GM18499 (cell line): ENCODE measurements at regions not wholly inside any gene's neighbourhood (a gene's known extent, or its start where the extent isn't known, plus 50 kb on each side); places are given as distances from the start of the nearest gene placed in this dataset.
A peak's percentile ranks its signal among the peaks of the same experiment; 100 is the strongest.

Source experiments
- ATAC-seq: cut with Tn5 transposase; IDR thresholded peaks from one replicate; pipeline ENCODE4 v1.9.1; 2021; ENCODE audit warnings: moderate number of reproducible peaks; ENCODE audit not compliant: insufficient read depth, unreplicated experiment

DNA sequence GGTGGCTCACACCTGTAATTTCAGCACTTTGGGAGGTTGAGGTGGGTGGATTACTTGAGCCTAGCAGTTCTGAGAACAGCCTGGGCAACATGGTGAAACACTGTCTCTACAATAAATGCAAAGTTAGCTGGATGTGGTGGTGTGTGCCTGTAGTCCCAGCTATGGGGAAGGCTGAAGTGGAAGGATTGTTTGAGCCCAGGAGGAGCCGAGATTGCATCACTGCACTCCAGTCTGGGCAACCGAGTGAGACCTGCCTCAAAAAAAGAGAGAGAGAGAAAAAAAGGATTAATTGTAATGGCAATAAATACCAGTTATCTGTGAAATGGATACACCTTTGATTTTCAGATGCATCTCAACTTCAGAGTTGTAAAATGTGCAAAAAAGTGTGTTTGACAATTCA lies 58.8 kb downstream of the SPRY1 start:
- no peak for ATAC-seq

DNA sequence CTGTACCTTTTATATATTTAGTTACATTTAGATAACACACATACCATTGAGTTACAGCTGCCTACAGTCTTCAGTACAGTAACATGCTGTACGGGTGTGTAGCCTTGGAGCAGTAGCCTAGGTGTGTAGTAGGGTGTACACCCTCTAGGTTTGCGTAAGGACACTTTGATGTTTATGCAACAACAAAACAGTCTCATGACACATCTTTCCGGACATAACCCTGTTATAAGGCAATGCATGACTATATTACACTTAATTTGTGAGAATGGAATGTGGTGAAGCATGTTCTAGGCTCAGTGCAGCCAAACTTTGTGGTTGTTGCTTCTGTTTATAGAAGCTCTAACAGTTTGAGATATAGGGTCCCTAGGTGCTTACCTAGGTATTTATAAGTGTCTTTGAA lies 65.4 kb downstream of the SPRY1 start:
- no peak for ATAC-seq

DNA sequence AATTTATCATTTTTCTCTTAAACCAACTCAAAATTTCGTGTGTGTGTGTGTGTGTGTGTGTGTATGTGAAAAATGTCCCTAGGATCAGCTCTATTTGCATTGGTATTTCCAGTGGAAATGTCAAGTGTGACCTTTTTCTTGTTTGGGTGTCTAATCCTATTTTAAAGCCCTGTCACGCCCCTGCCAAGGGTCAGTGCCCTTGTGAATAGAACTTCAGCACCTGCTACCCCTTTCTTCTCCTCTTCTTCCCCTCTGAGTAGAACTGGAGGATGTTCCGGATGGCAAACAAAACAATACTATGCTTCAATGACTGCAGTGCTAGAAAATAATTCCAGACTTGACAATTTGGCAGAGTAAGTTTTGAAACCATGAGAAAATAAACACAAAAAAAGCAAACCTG lies 67.3 kb downstream of the SPRY1 start:
- ATAC-seq = no peak

DNA sequence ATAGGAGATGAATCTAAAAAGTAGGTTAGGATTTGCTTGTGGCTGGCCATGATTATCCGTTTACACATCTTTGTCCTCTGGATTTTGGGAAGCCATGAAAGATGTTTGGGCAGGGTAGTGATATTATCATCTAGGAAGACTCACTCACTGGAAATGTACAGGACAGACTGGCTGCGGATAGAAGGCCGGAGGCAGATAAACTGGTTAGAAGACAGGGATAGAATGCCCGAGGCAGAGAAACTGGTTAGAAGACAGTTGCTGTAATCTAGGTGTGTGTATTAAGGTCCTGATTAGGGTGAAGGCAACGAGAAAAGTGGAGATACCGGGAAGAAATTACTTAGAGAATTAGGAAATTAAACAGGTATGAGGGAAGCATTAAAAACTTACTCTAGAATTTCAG lies 68.8 kb downstream of the SPRY1 start:
- no peak for ATAC-seq

DNA sequence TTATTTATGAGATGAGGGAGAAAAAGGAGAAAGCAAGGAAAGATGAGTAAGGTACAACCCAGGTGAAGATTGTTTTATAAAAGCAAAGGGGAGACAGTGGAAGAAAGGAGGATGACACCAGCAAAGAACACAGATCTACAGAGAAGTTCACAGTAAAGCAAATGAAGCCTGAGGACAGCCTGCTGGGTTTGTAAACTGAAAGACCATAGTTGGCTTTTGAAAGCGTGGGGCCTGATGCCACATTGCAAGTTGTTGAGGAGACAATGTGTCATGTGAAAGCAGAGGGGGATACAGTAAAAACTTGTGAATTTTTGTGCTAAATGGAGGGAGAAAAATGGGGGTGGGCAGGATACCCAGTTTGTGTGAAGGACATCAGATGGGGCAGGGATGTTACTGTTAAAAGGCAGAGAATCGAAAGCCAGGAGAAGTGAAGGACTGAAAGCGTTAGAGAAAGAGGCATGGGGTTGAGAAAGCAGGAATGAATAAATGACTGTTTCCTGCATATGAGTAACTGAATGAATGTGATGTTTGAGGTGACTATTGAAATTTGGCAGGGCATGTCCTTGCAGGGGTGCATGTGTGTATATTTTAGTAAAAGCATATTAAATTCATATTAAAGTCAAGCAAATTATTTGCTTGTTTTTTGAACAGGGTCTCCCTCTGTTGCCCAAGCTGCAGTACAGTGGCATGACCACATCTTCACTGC lies 69.6 kb downstream of the SPRY1 start:
- ATAC-seq = no peak

DNA sequence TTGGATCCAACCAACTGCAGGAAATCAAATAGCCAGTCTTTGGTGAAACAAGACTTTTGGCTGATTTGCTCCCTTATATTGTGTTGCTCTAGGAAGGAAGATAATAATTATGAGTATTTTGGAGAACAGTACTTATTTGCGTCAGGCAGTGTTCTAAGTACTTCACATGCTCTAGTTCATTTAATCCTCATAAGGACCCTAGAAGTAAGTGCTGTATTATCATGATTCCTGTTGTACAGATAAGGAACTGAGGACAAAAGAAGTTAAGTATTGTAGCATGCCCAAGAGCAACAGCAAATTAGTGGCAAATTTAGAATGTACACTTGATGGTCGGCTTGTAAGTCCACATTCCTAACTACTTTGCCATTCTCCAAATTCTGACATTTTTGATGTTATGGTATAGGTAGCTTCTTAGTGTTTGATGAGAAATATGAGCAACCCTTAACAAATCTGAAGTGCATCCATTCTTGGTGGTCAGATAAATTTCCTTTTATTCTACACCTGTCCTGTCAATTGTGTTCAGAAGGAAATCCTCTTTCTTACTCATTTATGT lies 72.0 kb downstream of the SPRY1 start:
- no peak for ATAC-seq

DNA sequence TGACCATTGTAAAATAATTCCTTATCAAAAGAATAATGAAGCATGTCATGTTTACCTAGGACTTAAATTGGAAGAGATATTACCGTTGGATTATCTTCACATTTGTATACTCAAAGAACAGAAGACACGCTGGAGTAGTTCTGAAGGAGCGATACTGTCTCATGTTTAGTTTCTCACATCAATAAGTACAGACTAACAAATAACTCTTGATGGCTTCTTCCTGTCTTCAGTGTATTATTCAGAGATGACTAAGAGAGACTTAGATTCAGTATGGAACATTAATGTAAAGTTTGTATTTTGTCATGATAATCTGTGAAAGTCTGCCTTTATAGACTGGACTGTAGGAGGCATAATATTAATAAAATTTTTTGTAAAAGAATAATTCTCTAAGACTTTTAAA lies 72.7 kb downstream of the SPRY1 start:
- no peak for ATAC-seq

DNA sequence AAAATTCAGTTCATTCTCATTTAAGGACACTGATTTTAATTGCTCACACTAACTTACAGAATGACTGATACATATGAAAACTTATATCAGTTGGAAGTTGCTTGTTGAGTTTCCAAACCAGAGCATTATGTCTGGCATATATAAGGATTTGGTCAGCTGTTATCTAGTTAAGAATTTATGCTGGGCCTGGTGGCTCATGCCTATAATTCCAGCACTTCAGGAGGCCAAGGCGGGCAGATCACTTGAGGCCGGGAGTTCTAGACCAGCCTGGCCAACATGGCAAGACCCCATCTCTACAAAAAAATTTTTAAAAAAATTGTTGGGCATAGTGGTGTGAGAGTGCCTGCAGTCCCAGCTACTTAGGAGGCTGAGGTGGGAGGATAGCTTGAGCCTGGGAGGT lies 73.1 kb downstream of the SPRY1 start:
- ATAC-seq = no peak

DNA sequence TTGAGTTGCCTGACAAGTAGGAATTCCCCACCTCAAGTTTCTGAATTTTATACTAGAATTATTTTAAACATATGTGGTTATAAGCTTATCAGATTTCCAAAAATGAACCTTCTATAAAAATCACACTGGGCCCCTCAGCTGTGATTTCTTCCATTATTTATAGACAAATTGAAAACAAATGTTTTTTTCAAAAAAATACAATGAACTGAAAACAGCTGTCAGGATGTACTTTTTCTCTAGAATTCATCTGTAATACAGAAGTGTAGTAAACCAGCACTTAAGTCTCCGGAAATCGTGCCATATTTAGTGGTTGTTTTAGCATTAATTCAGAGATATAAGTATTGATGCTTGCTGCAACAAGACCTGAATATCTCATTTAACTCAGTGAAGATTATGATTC lies 74.0 kb downstream of the SPRY1 start:
- no peak for ATAC-seq

DNA sequence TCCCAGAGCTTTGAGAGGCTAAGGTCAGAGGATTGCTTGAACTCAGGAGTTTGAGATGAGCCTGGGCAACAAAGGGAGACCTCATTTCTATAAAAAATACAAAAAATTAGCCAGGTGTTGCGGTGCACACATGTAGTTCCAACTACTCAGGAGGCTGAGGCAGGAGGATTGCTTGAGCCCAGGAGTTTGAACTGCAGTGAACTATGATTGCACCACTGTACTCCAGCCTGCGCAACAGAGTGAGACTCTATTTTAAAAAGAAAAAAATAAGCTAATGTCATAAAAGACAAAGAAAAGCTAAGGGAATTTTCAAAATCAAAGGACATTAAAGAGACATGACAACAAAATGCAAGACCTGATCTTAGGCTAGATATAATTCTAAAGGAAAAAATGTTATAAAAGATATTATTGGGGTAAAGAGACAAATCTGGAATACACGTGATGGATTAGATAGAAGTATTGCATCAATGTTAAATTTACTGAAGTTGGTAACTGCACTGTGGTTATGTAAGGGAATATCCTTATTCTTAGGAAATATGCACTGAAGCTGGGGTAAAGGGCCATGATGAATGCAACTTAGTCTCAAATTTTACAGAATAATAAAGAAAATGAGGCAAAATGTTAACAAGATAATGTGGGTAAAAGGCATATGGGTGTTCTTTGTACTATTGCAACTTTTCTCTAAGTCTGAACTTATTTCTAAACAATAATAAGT lies 75.2 kb downstream of the SPRY1 start:
- ATAC-seq = no peak

DNA sequence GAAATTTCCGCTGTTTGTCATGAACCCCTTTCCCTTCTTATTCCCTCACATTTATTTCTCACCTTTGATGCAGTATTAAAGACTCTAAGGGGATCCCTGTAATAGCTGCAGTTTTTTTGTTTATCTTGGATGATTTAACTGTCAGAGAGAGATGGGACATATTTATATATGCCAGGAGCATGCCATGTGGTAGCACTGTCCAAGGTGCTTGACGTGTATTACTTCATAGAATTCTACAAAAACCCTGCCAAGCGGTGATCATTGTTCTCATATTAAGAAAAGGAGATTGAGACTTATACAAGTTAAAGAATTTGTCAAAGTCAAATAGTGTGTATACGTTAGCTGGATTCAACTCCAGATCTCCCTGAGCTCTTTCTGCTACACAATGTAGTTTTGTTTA lies 78.2 kb downstream of the SPRY1 start:
- no peak for ATAC-seq

DNA sequence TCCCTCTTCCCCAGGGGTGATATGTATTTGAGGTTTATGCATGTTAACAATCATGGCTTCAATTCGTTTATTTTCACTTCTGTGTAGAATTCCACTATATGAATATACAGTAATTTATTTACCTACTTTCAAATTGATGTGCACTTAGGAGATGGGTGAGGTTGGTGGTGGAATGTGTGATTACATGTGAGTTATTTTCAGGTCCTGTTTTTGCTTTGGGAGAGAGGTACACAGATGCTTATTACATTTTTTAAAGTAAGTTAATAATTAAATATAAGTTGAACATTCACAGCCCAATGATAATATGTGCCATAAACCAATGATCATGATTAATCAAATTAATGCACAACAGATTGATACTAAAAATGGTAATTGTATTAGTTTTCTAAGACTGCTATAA lies 79.5 kb downstream of the SPRY1 start:
- no peak for ATAC-seq

DNA sequence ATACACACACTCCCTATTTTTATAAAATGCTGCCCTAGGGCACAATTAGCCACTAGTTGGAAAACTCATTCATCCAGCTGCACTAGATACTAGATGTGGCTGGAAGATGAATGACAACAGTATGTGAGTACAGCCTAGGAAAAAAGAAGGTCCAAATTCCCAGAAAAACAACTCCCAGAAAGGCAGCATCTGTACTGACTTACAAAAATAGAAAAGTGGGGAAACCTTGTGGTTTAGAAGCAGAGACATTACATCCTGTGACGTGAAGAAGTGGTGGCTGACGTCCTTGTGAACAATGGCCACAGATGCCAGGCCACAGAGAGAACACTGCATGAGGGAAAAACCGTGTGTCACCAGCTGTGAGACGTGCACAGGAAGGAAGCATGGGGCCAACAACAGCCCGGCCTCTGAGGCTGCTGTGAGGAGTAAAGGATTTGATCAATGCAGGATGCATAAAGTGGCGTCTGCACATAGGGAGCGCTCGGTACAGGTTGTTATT lies 81.2 kb downstream of the SPRY1 start:
- no peak for ATAC-seq

DNA sequence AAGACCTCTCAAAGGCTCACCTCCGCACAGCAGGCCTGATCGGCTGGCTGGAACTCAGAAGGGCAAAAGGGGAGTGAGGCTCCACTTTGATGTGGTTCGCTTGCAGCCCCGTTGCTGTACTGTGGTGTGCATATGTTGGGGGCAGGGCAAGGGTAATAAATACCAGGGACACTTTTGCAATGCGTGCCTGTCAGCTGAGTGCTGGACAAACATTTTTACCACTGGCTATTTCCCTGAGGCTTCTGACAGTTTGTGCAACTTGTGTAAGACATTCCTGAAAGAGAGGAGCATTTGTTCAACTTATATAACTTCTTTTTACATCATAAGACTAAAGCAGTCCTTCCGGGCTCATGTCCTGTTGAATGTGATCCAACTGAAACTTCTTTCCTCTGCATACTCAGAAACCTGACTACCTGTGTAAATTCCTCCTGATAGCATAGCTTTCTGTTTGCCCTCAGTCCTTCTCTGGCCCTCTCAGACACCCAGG lies 82.3 kb downstream of the SPRY1 start:
- ATAC-seq = no peak

DNA sequence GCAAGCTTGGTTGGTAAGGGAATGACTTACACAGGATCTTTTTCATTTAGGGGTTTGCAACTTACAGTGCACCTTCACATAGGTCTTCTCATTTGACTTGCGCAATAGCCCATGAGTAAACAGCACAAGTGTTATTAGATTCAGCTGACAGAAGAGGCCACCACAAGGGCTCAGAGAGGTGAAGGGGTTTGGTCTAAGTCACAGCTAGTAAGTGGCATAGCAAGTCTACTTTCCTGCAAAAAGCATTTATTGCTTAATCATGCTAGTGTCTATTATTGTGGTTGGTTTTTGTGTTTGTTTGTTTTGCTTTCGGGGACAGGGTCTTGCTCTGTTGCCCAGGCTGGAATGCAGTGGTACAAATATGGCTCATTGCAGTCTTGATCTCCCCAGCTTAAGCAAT lies 83.3 kb downstream of the SPRY1 start:
- no peak for ATAC-seq

DNA sequence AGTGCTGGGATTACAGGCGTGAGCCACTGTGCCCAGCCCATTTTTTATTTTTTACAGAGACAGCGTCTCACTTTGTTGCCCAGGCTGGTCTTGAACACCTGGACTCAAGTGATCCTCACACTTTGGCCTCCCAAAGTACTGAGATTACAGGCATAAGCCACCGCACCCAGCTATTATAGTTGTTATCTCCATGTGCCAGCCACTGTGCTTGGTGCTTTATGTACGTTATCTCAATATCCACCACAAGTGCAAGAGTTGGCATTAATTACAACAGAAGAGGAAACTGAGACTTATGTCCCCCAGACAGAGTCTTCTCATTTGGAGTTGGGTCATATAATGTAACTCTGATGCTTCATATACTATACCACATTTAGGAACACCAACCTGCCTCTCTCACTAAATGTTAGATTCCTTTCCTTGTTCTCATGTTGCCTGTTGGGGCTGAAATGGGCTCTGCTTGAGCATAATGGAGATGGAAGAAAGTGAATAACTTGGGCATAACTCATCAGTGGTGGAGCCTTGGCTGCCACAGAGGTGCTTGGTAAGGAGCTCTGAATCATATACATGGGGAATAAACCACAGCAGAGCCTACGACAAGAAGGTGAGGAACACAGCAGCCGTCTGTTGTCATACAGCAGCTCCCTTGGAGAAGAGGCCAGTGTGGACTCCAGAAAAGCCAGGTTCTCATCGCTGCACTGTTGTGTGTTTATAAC lies 84.3 kb downstream of the SPRY1 start:
- no peak for ATAC-seq

DNA sequence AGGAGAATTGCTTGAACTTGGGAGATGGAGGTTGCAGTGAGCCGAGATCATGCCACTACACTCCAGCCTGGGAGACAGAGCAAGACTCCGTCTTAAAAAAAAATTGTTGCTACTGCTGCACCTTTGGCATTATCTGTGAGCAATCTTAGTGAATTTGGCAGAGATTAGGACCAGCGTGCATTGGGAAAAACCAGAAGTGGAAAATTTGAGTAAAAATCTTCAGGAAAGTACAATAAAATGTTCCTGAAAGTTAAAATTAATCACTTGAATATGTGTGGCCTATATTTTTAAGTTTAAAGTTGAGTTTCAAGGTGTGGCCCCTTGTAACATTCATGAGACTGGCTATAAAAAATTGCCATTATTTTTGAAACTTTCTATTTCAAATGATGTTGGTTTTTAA lies 85.1 kb downstream of the SPRY1 start:
- no peak for ATAC-seq

DNA sequence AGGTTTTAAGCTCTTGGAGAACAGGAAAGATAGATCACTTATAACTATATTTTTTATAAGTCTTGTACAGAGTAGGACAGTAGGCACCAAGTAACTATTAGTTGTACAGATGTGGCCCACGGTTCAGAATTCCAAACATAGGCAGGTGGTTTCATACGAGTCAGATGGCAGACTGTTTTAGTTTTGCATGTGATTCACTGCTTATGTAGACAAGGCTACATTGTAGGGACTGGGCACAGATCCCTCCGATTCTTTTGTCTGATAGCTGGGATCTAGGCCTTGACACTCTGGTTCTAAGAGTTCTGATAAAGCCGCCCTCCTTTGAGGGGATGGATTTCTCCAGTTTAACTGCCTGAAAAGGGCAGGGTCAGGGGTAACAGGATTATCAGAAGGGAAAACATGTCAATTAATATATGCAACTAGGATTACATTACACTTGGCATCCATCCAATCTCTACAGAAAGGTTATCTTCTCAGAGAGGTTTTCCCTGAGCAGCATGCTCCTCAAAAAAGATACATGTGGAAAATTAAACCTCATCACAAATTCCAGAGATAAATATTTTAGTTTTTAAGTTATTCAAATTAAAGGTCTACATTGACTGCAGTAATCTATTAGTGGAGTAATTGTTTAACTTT lies 87.8 kb downstream of the SPRY1 start:
- ATAC-seq = no peak

DNA sequence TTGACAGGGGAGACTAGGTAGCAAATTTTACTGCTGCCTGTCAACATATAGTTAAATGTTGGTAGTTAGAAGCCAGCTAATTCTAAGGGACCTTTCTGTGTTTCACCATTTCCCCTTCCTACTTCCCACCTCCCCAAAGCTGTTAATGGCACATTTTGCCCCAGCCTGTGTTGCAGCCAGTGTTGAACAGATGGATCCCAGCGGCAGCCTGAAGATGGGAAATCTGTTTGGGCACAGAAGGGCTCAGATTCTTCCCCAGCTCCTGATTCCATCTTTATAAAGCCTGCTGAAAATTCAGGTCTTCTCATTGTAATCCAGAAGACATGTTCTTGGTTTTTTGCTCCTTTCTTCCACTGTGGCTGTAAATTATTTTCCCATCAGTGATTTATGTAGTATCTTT lies 89.0 kb downstream of the SPRY1 start:
- no peak for ATAC-seq

DNA sequence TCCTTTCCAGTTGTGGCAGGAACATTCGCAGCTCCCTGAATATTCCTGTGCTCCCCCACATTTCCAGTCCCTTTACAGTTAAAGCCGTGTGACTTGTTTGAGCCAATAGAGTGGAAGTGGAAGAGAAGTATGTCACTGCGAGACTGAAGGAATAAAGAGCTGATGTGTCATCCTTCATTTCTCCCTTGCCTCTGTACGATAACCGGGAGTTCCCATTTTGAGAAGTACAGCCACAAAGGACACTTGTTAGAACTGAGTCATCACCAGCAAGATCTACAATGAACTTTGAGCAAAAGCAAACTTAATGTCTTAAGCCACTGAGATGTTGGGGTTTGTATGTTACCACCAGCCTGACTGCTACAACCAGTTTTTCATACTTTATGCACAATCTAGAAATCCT lies 92.3 kb downstream of the SPRY1 start:
- peak; percentile 88 for ATAC-seq

DNA sequence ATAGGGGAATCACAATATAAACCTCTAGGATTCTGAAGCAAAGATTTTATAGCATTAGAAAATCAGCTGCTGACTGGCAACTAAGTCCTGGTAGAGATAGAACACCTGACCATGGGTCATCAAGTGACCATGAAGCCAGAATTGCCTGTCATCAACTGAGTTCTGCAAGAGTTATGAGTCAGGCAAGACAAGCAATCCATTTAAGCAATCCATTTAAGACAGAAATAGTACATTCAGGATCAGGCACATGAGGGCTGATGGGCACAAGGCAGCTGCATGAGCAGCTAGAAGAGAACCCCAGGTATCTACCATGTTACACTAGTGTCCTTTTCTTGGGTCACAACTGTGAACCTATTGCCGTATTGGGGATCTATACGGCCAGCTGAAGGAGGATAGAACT lies 98.9 kb downstream of the SPRY1 start:
- ATAC-seq = no peak
